IPS-18c (cell line): ENCODE measurements at regions not wholly inside any gene's neighbourhood (a gene's known extent, or its start where the extent isn't known, plus 50 kb on each side); places are given as distances from the start of the nearest gene placed in this dataset.

ENCODE experiments used
- H3K4me3 ChIP-seq: 2 replicates; pipeline ENCODE4 v1.7.0; 2013; ENCODE audit warnings: low read depth, mild to moderate bottlenecking, low read length, moderate library complexity; ENCODE audit not compliant: insufficient read depth
- H3K9me3 ChIP-seq: one replicate; pipeline ENCODE4 v1.6.1; 2013; ENCODE audit warnings: mild to moderate bottlenecking, low read length, moderate library complexity; ENCODE audit not compliant: control insufficient read depth, insufficient read depth

DNA sequence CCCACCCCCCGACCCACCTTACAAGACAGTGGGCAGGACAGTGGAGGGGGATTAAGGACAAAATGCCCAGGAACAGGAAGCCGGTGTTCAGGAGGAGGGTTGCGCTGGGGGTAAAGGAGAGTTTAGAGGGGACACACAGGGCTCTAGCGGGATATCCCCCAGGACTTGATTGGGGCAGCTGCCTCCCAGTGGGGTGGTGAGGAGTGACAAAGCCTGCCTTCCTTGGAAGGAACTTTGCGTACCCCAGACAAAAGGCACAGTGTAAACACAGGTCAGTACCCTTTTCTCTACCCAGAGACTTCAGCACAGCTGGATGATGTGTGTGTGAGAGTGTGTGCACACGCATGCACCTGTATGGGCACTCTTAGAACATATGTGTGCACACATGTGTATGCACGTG lies 51.7 kb upstream of the BCAR3 start:
- Histone ChIP-seq H3K4me3 (no peak overlapping the region), H3K9me3 (no peaks in the 10 kb centered on the region)

DNA sequence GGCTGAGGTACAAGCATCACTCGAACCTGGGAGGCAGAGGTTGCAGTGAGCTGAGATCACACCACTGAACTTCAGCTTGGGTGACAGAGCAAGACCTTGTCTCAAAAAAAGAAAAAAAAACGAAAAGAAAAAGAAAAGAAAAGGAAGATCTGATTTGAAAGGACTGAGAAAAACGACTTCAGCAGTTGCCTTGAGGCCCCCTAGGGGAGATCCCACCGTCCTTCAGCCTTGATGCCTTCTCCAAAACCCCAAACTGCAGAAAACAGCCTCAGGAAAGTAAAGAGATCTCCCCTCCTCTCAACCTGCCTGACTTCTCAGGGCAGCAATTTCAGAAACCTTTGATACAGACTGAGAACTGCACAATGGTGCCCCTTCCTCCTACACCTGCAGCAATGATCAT lies 50.9 kb upstream of the BCAR3 start:
- H3K4me3 ChIP-seq: no peak overlapping the region
- H3K9me3 ChIP-seq: no peaks in the 10 kb centered on the region
